ENCODE measurements at regions not wholly inside any gene's neighbourhood (a gene's known extent, or its start where the extent isn't known, plus 50 kb on each side); places are given as distances from the start of the nearest gene placed in this dataset.

DNA sequence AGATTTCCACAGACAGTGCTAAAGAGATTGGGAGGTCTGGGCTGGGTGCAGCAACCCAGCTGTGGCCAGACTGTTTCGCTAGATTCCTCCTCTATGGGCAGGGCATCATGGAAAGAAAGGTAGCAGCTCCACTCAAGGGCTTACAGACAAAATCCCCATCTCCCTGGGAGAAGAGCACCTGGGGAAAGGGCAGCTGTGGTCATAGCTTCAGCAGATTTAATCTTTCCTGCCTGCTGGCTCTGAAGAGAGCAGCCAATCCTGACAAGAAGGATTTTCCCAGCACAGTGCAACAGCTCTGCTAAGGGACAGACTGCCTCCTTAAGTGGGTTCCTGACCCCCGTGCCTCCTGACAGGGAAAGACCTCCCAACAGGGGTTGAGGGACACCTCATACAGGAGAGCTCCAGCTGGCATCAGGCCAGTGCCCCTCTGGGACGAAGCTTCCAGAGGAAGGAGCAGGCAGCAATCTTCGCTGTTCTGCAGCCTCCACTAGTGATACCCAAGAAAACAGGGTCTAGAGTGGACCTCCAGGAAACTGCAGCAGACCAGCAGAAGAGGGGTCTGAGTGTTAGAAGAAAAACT, 1379.3 kb upstream of the ACO1 start:
- H3T11ph ChIP-seq (ENCODE audit: low read length), result no peak overlapping the region
- H3K4me2 ChIP-seq (ENCODE audit: insufficient read depth, insufficient read length, low read length), result no peak overlapping the region
- no peak overlapping the region for H2BK20ac ChIP-seq (ENCODE audit: low read depth, low read length, poor library complexity, severe bottlenecking)
- Mint-ChIP-seq H3K27me3 (ENCODE audit: low read depth) (no peaks in the 10 kb centered on the region; the same call in 1 of the 2 replicates), H3K9me3 (peaks cover 22 to 29% of the 10 kb centered on the region in 2 experiments), H3K27ac (no peak overlapping the region), H3K36me3 (ENCODE audit: insufficient read depth in 1 of 3, low read depth in 3 of 3) (peaks cover 17 to 24% (median 23%) of the 10 kb centered on the region in 3 experiments), H3K4me3 (no peak overlapping the region), H3K4me1 (no peaks in the 10 kb centered on the region)
- H4K20me1 ChIP-seq (ENCODE audit: control insufficient read depth, insufficient read depth, insufficient read length), result no peaks in the 10 kb centered on the region
- TF ChIP-seq, protein P1, sequence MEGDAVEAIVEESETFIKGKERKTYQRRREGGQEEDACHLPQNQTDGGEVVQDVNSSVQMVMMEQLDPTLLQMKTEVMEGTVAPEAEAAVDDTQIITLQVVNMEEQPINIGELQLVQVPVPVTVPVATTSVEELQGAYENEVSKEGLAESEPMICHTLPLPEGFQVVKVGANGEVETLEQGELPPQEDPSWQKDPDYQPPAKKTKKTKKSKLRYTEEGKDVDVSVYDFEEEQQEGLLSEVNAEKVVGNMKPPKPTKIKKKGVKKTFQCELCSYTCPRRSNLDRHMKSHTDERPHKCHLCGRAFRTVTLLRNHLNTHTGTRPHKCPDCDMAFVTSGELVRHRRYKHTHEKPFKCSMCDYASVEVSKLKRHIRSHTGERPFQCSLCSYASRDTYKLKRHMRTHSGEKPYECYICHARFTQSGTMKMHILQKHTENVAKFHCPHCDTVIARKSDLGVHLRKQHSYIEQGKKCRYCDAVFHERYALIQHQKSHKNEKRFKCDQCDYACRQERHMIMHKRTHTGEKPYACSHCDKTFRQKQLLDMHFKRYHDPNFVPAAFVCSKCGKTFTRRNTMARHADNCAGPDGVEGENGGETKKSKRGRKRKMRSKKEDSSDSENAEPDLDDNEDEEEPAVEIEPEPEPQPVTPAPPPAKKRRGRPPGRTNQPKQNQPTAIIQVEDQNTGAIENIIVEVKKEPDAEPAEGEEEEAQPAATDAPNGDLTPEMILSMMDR (conservative IDR thresholded peaks at IDR 0.05), result no peak
- H4K8ac ChIP-seq (replicated peaks; ENCODE audit: insufficient read length, low read depth, low read length), result no peak overlapping the region
- no peaks in the 10 kb centered on the region for H3K23me2 ChIP-seq (ENCODE audit: insufficient read length, low read depth, low read length, poor library complexity, severe bottlenecking)
- no peak overlapping the region for H3K56ac ChIP-seq (ENCODE audit: insufficient read length, low read depth, low read length)
- no CpG with 5 or more reads among the region's 4 CpGs for WGBS (ENCODE audit: extremely low coverage, insufficient read length, low lambda C conversion rate)
- H3K27me3 ChIP-seq (ENCODE audit: insufficient read depth, low read length), result no peaks in the 10 kb centered on the region
- H2AFZ ChIP-seq (ENCODE audit: low read length), result no peak overlapping the region
- H3K9me3 ChIP-seq (ENCODE audit: control insufficient read depth, low read depth, low read length), result no peaks in the 10 kb centered on the region
- H3K9ac ChIP-seq (ENCODE audit: extremely low read depth, insufficient read length, low read length), result no peak overlapping the region
- H4K91ac ChIP-seq (ENCODE audit: insufficient read length, low read depth, low read length), result no peak overlapping the region
- no peak overlapping the region for H2BK5ac ChIP-seq (ENCODE audit: insufficient read length, low read length)
- no peak overlapping the region for H3K27ac ChIP-seq (ENCODE audit: insufficient read length, low read depth, low read length)
- H4K5ac ChIP-seq (ENCODE audit: insufficient read length, low read depth, low read length), result no peak overlapping the region
- H2BK120ac ChIP-seq (ENCODE audit: low read depth, low read length, poor library complexity, severe bottlenecking), result no peak overlapping the region
- H3K79me2 ChIP-seq (ENCODE audit: insufficient read depth, low read length), result no peaks in the 10 kb centered on the region; the same call in 1 of the 2 replicates
- H3K18ac ChIP-seq (ENCODE audit: insufficient read length, low read depth, low read length), result no peak overlapping the region
- H3K4ac ChIP-seq (ENCODE audit: low read depth, low read length), result no peak overlapping the region
- no peaks in the 10 kb centered on the region for H3K4me1 ChIP-seq (ENCODE audit: insufficient read depth, low read length)
- H2BK15ac ChIP-seq (ENCODE audit: low read depth, low read length), result no peak overlapping the region
- H2AK5ac ChIP-seq (ENCODE audit: insufficient read length, low read length), result no peak overlapping the region
- H2BK12ac ChIP-seq (ENCODE audit: insufficient read length, low read depth, low read length), result no peak overlapping the region
- H3K23ac ChIP-seq (ENCODE audit: insufficient read length, low read depth, low read length), result no peak overlapping the region
- H3K79me1 ChIP-seq (ENCODE audit: insufficient read depth, low read depth, low read length, poor library complexity, severe bottlenecking), result no peaks in the 10 kb centered on the region
- H3K14ac ChIP-seq (ENCODE audit: insufficient read depth, low read length), result no peak overlapping the region
- DNase-seq, result no peak

Data from H9 (cell line).